ENCODE measurements at regions not wholly inside any gene's neighbourhood (a gene's known extent, or its start where the extent isn't known, plus 50 kb on each side); places are given as distances from the start of the nearest gene placed in this dataset.

DNA sequence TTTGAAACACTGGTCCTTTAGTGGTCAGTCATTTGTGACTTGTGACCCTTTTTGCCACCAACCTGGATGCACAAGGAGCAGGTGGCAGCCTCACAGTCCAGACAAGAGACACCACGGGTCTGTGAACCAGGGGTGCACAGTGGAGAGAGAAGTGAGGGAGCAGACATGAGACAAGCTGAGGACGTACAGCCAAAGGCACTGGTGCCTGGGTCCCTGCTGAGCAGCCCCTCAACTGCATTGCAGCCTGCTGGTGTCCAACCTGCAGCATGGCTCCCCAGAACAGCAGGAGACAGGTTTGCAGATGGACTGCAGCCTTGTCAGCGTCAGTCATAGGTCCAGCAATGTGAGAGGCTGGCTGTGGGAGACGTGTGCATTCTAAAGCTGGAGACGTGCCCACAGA lies 124.2 kb upstream of the FSTL4 start:
- intact Hi-C loops (cut with micrococcal nuclease; ENCODE audit: unreplicated experiment): no loop called here
- Histone ChIP-seq H3K9ac (ENCODE audit: control insufficient read depth, insufficient read depth, low read length) (no peak overlapping the region), H3K27me3 (replicated peaks in 1 of 2; ENCODE audit: control insufficient read depth in 2 of 2, insufficient read depth in 2 of 2, low read length in 1 of 2) (no peaks in the 10 kb centered on the region; a peak in 1 of 4 replicates), H3K4me1 (ENCODE audit: control insufficient read depth, insufficient read depth, low read length) (no peaks in the 10 kb centered on the region), H2AFZ (ENCODE audit: control insufficient read depth, low read depth, low read length) (no peak overlapping the region), H3K4me3 (no peak overlapping the region), H4K20me1 (ENCODE audit: control insufficient read depth, insufficient read depth) (no peaks in the 10 kb centered on the region), H3K27ac (ENCODE audit: control insufficient read depth, insufficient read depth) (no peak overlapping the region), H3K9me3 (replicated peaks; ENCODE audit: control insufficient read depth, insufficient read depth, low read length) (no peaks in the 10 kb centered on the region), H3K36me3 (ENCODE audit: control insufficient read depth in 2 of 2, insufficient read depth in 2 of 2, low read length in 1 of 2) (no peaks in the 10 kb centered on the region), H3K79me2 (ENCODE audit: control insufficient read depth, insufficient read depth, low read length) (no peaks in the 10 kb centered on the region), H3K4me2 (ENCODE audit: control insufficient read depth, insufficient read depth) (no peak overlapping the region)
- RAD21 ChIA-PET (ENCODE audit: unreplicated experiment): no interaction called here
- no peak for FAIRE-seq
- no peak for ATAC-seq
- BruUV-seq (replicated peaks): no TSS peak
- in situ Hi-C loops (cut with MboI): no loop called here
- SMC1A ChIA-PET (ENCODE audit: uncharacterized antibody, unreplicated experiment): no interaction called here
- WGBS (ENCODE audit: insufficient coverage, insufficient replicate concordance, low lambda C conversion rate, missing lambda C conversion rate): 21% methylated on average over 5 of the region's 5 CpGs
- CTCF ChIA-PET: no interaction called here
- DNase-seq (ENCODE audit: low read depth, low spot score): no peak
- TF ChIP-seq SMAD5 (IDR thresholded peaks at IDR 0.05; ENCODE audit: low read depth) (no peak), CBX5 (IDR thresholded peaks at IDR 0.05; ENCODE audit: low read depth) (no peak), USF2 (IDR thresholded peaks at IDR 0.05; ENCODE audit: borderline replicate concordance, low read depth, low read length) (no peak), MYB (IDR thresholded peaks at IDR 0.05; ENCODE audit: borderline replicate concordance, low read depth, low read length) (no peak), NFXL1 (IDR thresholded peaks at IDR 0.05; ENCODE audit: borderline replicate concordance) (no peak), ZZZ3 (IDR thresholded peaks at IDR 0.05; ENCODE audit: control insufficient read depth, insufficient read length, low read depth) (no peak)
- POLR2A ChIA-PET: no interaction called here

- ATAC-seq (no peak), FAIRE-seq (no peak), DNase-seq (ENCODE audit: low read depth, low spot score) (no peak)
- H2AFZ ChIP-seq (ENCODE audit: control insufficient read depth, low read depth, low read length): no peak overlapping the region
- in situ Hi-C loops (cut with MboI) (no loop called here), intact Hi-C loops (cut with micrococcal nuclease; ENCODE audit: unreplicated experiment) (no loop called here)
- BruUV-seq (replicated peaks): no TSS peak
- 30% methylated on average over 9 of the region's 9 CpGs for WGBS (ENCODE audit: insufficient coverage, insufficient replicate concordance, low lambda C conversion rate, missing lambda C conversion rate)
- H4K20me1 ChIP-seq (ENCODE audit: control insufficient read depth, insufficient read depth): no peaks in the 10 kb centered on the region
- ChIA-PET POLR2A (no interaction called here), SMC1A (ENCODE audit: uncharacterized antibody, unreplicated experiment) (interaction anchor here (0.9 kb wide), 1 partner anchor 186 kb away, joined by 4 read pairs; no protein-coding TSS in a partner anchor), CTCF (no interaction called here), RAD21 (ENCODE audit: unreplicated experiment) (no interaction called here)
- no peaks in the 10 kb centered on the region for H3K36me3 ChIP-seq (ENCODE audit: control insufficient read depth in 2 of 2, insufficient read depth in 2 of 2, low read length in 1 of 2)
- no peaks in the 10 kb centered on the region for H3K79me2 ChIP-seq (ENCODE audit: control insufficient read depth, insufficient read depth, low read length)
- no peak overlapping the region for H3K4me3 ChIP-seq
- no peak overlapping the region for H3K4me2 ChIP-seq (ENCODE audit: control insufficient read depth, insufficient read depth)
- H3K4me1 ChIP-seq (ENCODE audit: control insufficient read depth, insufficient read depth, low read length): no peaks in the 10 kb centered on the region
- H3K9ac ChIP-seq (ENCODE audit: control insufficient read depth, insufficient read depth, low read length): no peak overlapping the region
- no peaks in the 10 kb centered on the region; a peak in 1 of 4 replicates for H3K27me3 ChIP-seq (replicated peaks in 1 of 2; ENCODE audit: control insufficient read depth in 2 of 2, insufficient read depth in 2 of 2, low read length in 1 of 2)
- H3K9me3 ChIP-seq (replicated peaks; ENCODE audit: control insufficient read depth, insufficient read depth, low read length): no peaks in the 10 kb centered on the region; the same call in 2 of the 3 replicates
- H3K27ac ChIP-seq (ENCODE audit: control insufficient read depth, insufficient read depth): no peak overlapping the region
- TF ChIP-seq ZBTB33 (IDR thresholded peaks at IDR 0.05): no peak
- TF ChIP-seq MXI1 (IDR thresholded peaks at IDR 0.05; ENCODE audit: low read depth, low read length): no peak
- no peak for TF ChIP-seq CHD4 (IDR thresholded peaks at IDR 0.05)
- TF ChIP-seq USF1 (IDR thresholded peaks at IDR 0.05; ENCODE audit: borderline replicate concordance, extremely low read length, insufficient read depth, low read depth, low read length): no peak
- no peak for TF ChIP-seq ELK1 (IDR thresholded peaks at IDR 0.05; ENCODE audit: low read depth, low read length)
- no peak for TF ChIP-seq NR2C2 (IDR thresholded peaks at IDR 0.05; ENCODE audit: borderline replicate concordance, control insufficient read depth, insufficient read length, low read depth)
- TF ChIP-seq ETV6 (conservative IDR thresholded peaks at IDR 0.05 in 1 of 2, IDR thresholded peaks at IDR 0.05 in 1 of 2; ENCODE audit: borderline replicate concordance in 1 of 2, low read depth in 1 of 2): no peak
- no peak for TF ChIP-seq NR2C1 (IDR thresholded peaks at IDR 0.05)
Measured at GRCh38 chr5:133735346-133735745, 123.0 kb upstream of the FSTL4 start.
